Neural cell (in vitro differentiated cells): ENCODE measurements at regions not wholly inside any gene's neighbourhood (a gene's known extent, or its start where the extent isn't known, plus 50 kb on each side); places are given as distances from the start of the nearest gene placed in this dataset.

Experiments
- H2AFZ ChIP-seq: fragments of 200-600, 300-800 bp; sonication (generic), shearing (Covaris generic); 2 replicates; pipeline ENCODE4 v1.6.0; 2014; ENCODE audit warnings: low read depth, mild to moderate bottlenecking, antibody characterized with exemption, low read length, moderate library complexity
- H3F3A ChIP-seq: fragments of 200-600 bp; shearing (Covaris generic); 2 replicates; pipeline ENCODE4 v1.6.1; 2016; ENCODE audit warnings: mild to moderate bottlenecking, moderate library complexity, mixed read lengths, antibody characterized with exemption, low read length; ENCODE audit not compliant: insufficient read depth, poor library complexity, severe bottlenecking
- H3K27ac ChIP-seq: fragments of 200-600, 300-800 bp; sonication (generic), shearing (Covaris generic); 2 replicates; pipeline ENCODE4 v1.5.1; 2014; ENCODE audit warnings: mild to moderate bottlenecking, low read length, moderate library complexity
- H3K27me3 ChIP-seq: fragments of 300-800, 200-600 bp; sonication (generic), shearing (Covaris generic); 2 replicates; pipeline ENCODE4 v1.6.0; 2014; ENCODE audit warnings: mild to moderate bottlenecking, low read depth, low read length, moderate library complexity; ENCODE audit not compliant: insufficient read depth
- H3K36me3 ChIP-seq: fragments of 300-800, 200-600 bp; sonication (generic), shearing (Covaris generic); 2 replicates; pipeline ENCODE4 v1.5.1; 2014; ENCODE audit warnings: mild to moderate bottlenecking, antibody characterized with exemption, low read length, moderate library complexity; ENCODE audit not compliant: insufficient read depth
- H3K4me2 ChIP-seq: fragments of 300-800, 200-600 bp; sonication (generic), shearing (Covaris generic); 2 replicates; pipeline ENCODE4 v1.6.0; 2014; ENCODE audit warnings: mild to moderate bottlenecking, low read length
- H3K4me3 ChIP-seq: fragments of 300-800, 200-600 bp; sonication (generic), shearing (Covaris generic); 2 replicates; pipeline ENCODE4 v1.5.1; 2014; ENCODE audit warnings: mild to moderate bottlenecking, low read length, moderate library complexity
- H3K79me2 ChIP-seq: fragments of 200-600 bp; shearing (Covaris generic); replicated peaks from 2 replicates; pipeline ENCODE4 v1.6.0; 2014; ENCODE audit warnings: mild to moderate bottlenecking, low read length, moderate library complexity; ENCODE audit not compliant: insufficient read depth
- H3K9ac ChIP-seq: fragments of 300-800, 200-600 bp; sonication (generic), shearing (Covaris generic); 2 replicates; pipeline ENCODE4 v1.6.1; 2016; ENCODE audit warnings: mild to moderate bottlenecking, low read length, mixed read lengths
- H3K9me2 ChIP-seq: fragments of 200-600 bp; shearing (Covaris generic); 2 replicates; pipeline ENCODE4 v1.6.1; 2016; ENCODE audit warnings: mild to moderate bottlenecking, low read length, mixed read lengths; ENCODE audit not compliant: insufficient read depth
- H3K9me3 ChIP-seq: fragments of 200-600, 300-800 bp; sonication (generic), shearing (Covaris generic); 2 replicates; pipeline ENCODE4 v1.6.1; 2016; ENCODE audit warnings: mild to moderate bottlenecking, mixed run types, low read length, moderate library complexity, mixed read lengths
- H4K20me1 ChIP-seq: fragments of 200-600 bp; shearing (Covaris generic); 2 replicates; pipeline ENCODE4 v1.6.1; 2016; ENCODE audit warnings: mild to moderate bottlenecking, mixed run types; ENCODE audit not compliant: insufficient read depth
- EP300 ChIP-seq: fragments of 450-650 bp; conservative IDR thresholded peaks from 2 replicates; pipeline ENCODE4 v1.6.1; 2014; ENCODE audit warnings: antibody characterized with exemption, mild to moderate bottlenecking, moderate library complexity; ENCODE audit not compliant: poor library complexity, severe bottlenecking
- EZH2 ChIP-seq: fragments of 200-600, 300-800 bp; shearing (Covaris generic), sonication (generic); IDR thresholded peaks from 2 replicates; pipeline ENCODE4 v1.6.1; 2014; ENCODE audit warnings: antibody characterized with exemption, low read length, borderline replicate concordance, mild to moderate bottlenecking; ENCODE audit not compliant: insufficient read depth, poor library complexity, severe bottlenecking
- MXI1 ChIP-seq: fragments of 450-650 bp; conservative IDR thresholded peaks from 2 replicates; pipeline ENCODE4 v1.6.1; 2014; ENCODE audit warnings: antibody characterized with exemption, mild to moderate bottlenecking; ENCODE audit not compliant: poor library complexity, severe bottlenecking
- POLR2AphosphoS5 ChIP-seq: IDR thresholded peaks from 2 replicates; pipeline ENCODE4 v1.6.1; 2012
- RAD21 ChIP-seq: fragments of 450-650 bp; conservative IDR thresholded peaks from 2 replicates; pipeline ENCODE4 v1.6.1; 2014; ENCODE audit warnings: antibody characterized with exemption, mild to moderate bottlenecking, moderate library complexity
- REST ChIP-seq: IDR thresholded peaks from 2 replicates; pipeline ENCODE4 v1.6.1; 2012; ENCODE audit warnings: borderline replicate concordance
- SMC3 ChIP-seq: fragments of 450-650 bp; conservative IDR thresholded peaks from 2 replicates; pipeline ENCODE4 v1.6.1; 2014; ENCODE audit warnings: antibody characterized with exemption, mild to moderate bottlenecking, moderate library complexity; ENCODE audit not compliant: poor library complexity
- TAF1 ChIP-seq: IDR thresholded peaks from 2 replicates; pipeline ENCODE4 v1.6.1; 2012; ENCODE audit warnings: low read depth
- TF ChIP-seq, protein P1 (sequence below): fragments of 450-650 bp; IDR thresholded peaks from 2 replicates; pipeline ENCODE4 v1.5.1; 2014; ENCODE audit warnings: antibody characterized with exemption, mild to moderate bottlenecking, moderate library complexity; ENCODE audit not compliant: poor library complexity, severe bottlenecking

GRCh38 chr2:44110444-44110843 is 58.2 kb upstream of the PPM1B start:
- Histone ChIP-seq H2AFZ (no peak overlapping the region), H3K27me3 (no peaks in the 10 kb centered on the region), H3K79me2 (no peaks in the 10 kb centered on the region), H3K27ac (no peak overlapping the region), H3K36me3 (no peaks in the 10 kb centered on the region), H3K4me3 (no peak overlapping the region), H3K4me2 (no peak overlapping the region), H3K9ac (no peak overlapping the region), H3K9me2 (no peaks in the 10 kb centered on the region), H4K20me1 (no peaks in the 10 kb centered on the region), H3K9me3 (no peaks in the 10 kb centered on the region), H3F3A (no peaks in the 10 kb centered on the region)
- no peak for TF ChIP-seq RAD21
- no peak for TF ChIP-seq POLR2AphosphoS5
- no peak for TF ChIP-seq EP300
- TF ChIP-seq MXI1 = no peak
- no peak for TF ChIP-seq EZH2
- TF ChIP-seq SMC3 = no peak
- TF ChIP-seq, protein P1, sequence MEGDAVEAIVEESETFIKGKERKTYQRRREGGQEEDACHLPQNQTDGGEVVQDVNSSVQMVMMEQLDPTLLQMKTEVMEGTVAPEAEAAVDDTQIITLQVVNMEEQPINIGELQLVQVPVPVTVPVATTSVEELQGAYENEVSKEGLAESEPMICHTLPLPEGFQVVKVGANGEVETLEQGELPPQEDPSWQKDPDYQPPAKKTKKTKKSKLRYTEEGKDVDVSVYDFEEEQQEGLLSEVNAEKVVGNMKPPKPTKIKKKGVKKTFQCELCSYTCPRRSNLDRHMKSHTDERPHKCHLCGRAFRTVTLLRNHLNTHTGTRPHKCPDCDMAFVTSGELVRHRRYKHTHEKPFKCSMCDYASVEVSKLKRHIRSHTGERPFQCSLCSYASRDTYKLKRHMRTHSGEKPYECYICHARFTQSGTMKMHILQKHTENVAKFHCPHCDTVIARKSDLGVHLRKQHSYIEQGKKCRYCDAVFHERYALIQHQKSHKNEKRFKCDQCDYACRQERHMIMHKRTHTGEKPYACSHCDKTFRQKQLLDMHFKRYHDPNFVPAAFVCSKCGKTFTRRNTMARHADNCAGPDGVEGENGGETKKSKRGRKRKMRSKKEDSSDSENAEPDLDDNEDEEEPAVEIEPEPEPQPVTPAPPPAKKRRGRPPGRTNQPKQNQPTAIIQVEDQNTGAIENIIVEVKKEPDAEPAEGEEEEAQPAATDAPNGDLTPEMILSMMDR = no peak
- no peak for TF ChIP-seq TAF1

DNA sequence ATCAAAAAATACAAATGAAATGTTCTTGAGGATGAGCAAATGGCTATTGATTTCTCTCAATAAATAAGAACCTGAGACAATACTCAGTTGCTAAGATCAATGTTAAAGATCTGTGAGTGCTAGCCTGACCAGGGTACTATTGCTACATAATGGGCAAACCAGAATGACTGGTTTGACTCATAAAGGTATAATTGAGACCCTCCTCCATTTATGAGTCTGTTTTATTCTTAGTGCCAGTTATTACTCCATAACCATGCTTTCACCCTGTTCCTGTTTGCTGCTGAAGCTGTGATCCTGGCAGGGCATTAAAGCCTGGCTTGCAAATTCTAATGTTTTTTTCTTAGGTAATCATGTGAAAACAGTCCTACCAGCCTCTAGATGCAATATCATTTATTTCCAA is 56.6 kb upstream of the PPM1B start:
- H3K4me2 ChIP-seq = no peak overlapping the region
- no peaks in the 10 kb centered on the region for H3F3A ChIP-seq
- no peaks in the 10 kb centered on the region for H3K27me3 ChIP-seq
- no peaks in the 10 kb centered on the region for H3K79me2 ChIP-seq
- TF ChIP-seq POLR2AphosphoS5 (no peak), EP300 (no peak), SMC3 (no peak), REST (no peak)
- TF ChIP-seq, protein P1 = no peak
- H3K9me3 ChIP-seq = no peaks in the 10 kb centered on the region
- no peak overlapping the region for H3K4me3 ChIP-seq
- H4K20me1 ChIP-seq = no peaks in the 10 kb centered on the region
- H2AFZ ChIP-seq = no peak overlapping the region
- no peaks in the 10 kb centered on the region for H3K36me3 ChIP-seq
- H3K9ac ChIP-seq = no peak overlapping the region
- H3K27ac ChIP-seq = no peak overlapping the region
- no peaks in the 10 kb centered on the region for H3K9me2 ChIP-seq
